A549 (cell line): ENCODE measurements at regions not wholly inside any gene's neighbourhood (a gene's known extent, or its start where the extent isn't known, plus 50 kb on each side); places are given as distances from the start of the nearest gene placed in this dataset.

Experiments
- ATAC-seq, 2 experiments: fragments of 200-7000 bp in 1 of 2; fragments of >200 bp in 1 of 2; cut with Nextera tagmentation in 1 of 2; cut with Tn5 transposase in 1 of 2; 3 replicates each; pipeline versions ENCODE4 v1.8.0 to v1.9.1; 2018 to 2020; ENCODE audit warnings: mild to moderate bottlenecking in 1 of 2, moderate library complexity in 1 of 2
- CTCF ChIA-PET: fragments of 300-600 bp; sonication (Branson Sonifier 250); formaldehyde crosslinking; extraction: SDS; loops from one replicate; lab custom pipeline; 2021; ENCODE audit warnings: antibody characterized with exemption, inconsistent platforms; lab: Yijun Ruan, JAX
- POLR2A ChIA-PET: fragments of 350-600 bp; formaldehyde crosslinking; extraction: SDS; loops from one replicate; lab custom pipeline; 2021; ENCODE audit warnings: antibody characterized with exemption, inconsistent platforms; lab: Yijun Ruan, JAX
- DNase-seq, 2 experiments: peaks; one replicate each; pipeline versions ENCODE4 v3.0.0 to v3.0.0-alpha.2; 2011 to 2016; ENCODE audit warnings: low read depth in 1 of 2, low spot score in 1 of 2
- FAIRE-seq: peaks from 2 replicates; lab custom pipeline; 2011; peaks lifted over from hg19 to GRCh38; lab: Jason Lieb, UNC
- H3K27ac ChIP-seq, 2 experiments: fragments of >200 bp; sonication (Bioruptor Twin); formaldehyde crosslinking; 3 replicates each; pipeline ENCODE4 v1.5.1; 2016 to 2017
- H3K4me1 ChIP-seq: fragments of >200 bp; sonication (Bioruptor Twin); formaldehyde crosslinking; 3 replicates; pipeline ENCODE4 v1.6.1; 2016
- H3K4me2 ChIP-seq: fragments of >200 bp; sonication (Bioruptor Twin); formaldehyde crosslinking; 3 replicates; pipeline ENCODE4 v1.6.1; 2016
- H3K4me3 ChIP-seq: fragments of >200 bp; sonication (Bioruptor Twin); formaldehyde crosslinking; 3 replicates; pipeline ENCODE4 v1.5.1; 2016
- H3K9me3 ChIP-seq: fragments of >200 bp; sonication (Bioruptor Twin); formaldehyde crosslinking; 3 replicates; pipeline ENCODE4 v1.6.1; 2016
- CBX2 ChIP-seq: fragments of 200-600 bp; sonication (generic); IDR thresholded peaks from 2 replicates; pipeline ENCODE4 v1.6.1; 2016; ENCODE audit warnings: low read depth, mild to moderate bottlenecking, borderline replicate concordance
- CBX8 ChIP-seq: fragments of 200-600 bp; sonication (generic); IDR thresholded peaks from 2 replicates; pipeline ENCODE4 v1.6.1; 2016
- CHD2 ChIP-seq: fragments of 150-350 bp; IDR thresholded peaks from 2 replicates; pipeline ENCODE4 v1.6.1; 2014; ENCODE audit warnings: low read length; ENCODE audit not compliant: partially characterized antibody
- EHF ChIP-seq: fragments of 250-450 bp; sonication (Bioruptor Pico); IDR thresholded peaks from 2 replicates; pipeline ENCODE4 v1.5.0; 2020; ENCODE audit warnings: mild to moderate bottlenecking
- EHMT2 ChIP-seq: fragments of 200-600 bp; sonication (generic); IDR thresholded peaks from 2 replicates; pipeline ENCODE4 v1.6.1; 2016; ENCODE audit warnings: antibody characterized with exemption, low read depth, mild to moderate bottlenecking, moderate library complexity
- EP300 ChIP-seq, 2 experiments: fragments of >200 bp; sonication (Bioruptor Twin); formaldehyde crosslinking; IDR thresholded peaks; 2 replicates in 1 of 2; 3 replicates in 1 of 2; pipeline ENCODE4 v1.6.1; 2016 to 2017
- FOSB ChIP-seq: fragments of 250-450 bp; sonication (Bioruptor Pico); IDR thresholded peaks from 2 replicates; pipeline ENCODE4 v1.5.0; 2020; ENCODE audit warnings: mild to moderate bottlenecking, moderate library complexity
- FOSL2 ChIP-seq, 2 experiments: fragments of 450-650 bp in 1 of 2; fragments of >200 bp in 1 of 2; sonication (Bioruptor Twin) in 1 of 2; formaldehyde crosslinking; IDR thresholded peaks; 2 replicates each; pipeline versions ENCODE4 v1.5.0 to v1.6.1; 2016 to 2020; ENCODE audit warnings: mild to moderate bottlenecking in 1 of 2, moderate library complexity in 1 of 2
- HEYL ChIP-seq: fragments of 250-450 bp; sonication (Bioruptor Pico); IDR thresholded peaks from 2 replicates; pipeline ENCODE4 v1.8.0; 2021; ENCODE audit warnings: mild to moderate bottlenecking, moderate library complexity
- HOXB5 ChIP-seq: fragments of 250-450 bp; sonication (Bioruptor Pico); IDR thresholded peaks from 2 replicates; pipeline ENCODE4 v1.5.0; 2020; ENCODE audit warnings: mild to moderate bottlenecking, moderate library complexity
- JUN ChIP-seq, 2 experiments: fragments of >200 bp; sonication (Bioruptor Twin); formaldehyde crosslinking; IDR thresholded peaks; 2 replicates in 1 of 2; 3 replicates in 1 of 2; pipeline ENCODE4 v1.6.1; 2016 to 2017
- KDM1A ChIP-seq: fragments of 200-600 bp; sonication (generic); IDR thresholded peaks from 2 replicates; pipeline ENCODE4 v1.6.1; 2016; ENCODE audit warnings: low read depth, mild to moderate bottlenecking
- KDM5A ChIP-seq: fragments of 200-600 bp; sonication (generic); IDR thresholded peaks from 2 replicates; pipeline ENCODE4 v1.6.1; 2016; ENCODE audit warnings: antibody characterized with exemption, mild to moderate bottlenecking
- MAFK ChIP-seq: fragments of 450-650 bp; IDR thresholded peaks from 2 replicates; pipeline ENCODE4 v1.6.1; 2014; ENCODE audit not compliant: partially characterized antibody
- MYC ChIP-seq: IDR thresholded peaks from 2 replicates; pipeline ENCODE4 v1.6.1; 2012; ENCODE audit warnings: mild to moderate bottlenecking, inconsistent platforms, low read length, improper control_type of control experiment, borderline replicate concordance
- NPAS2 ChIP-seq: fragments of 250-450 bp; sonication (Bioruptor Pico); IDR thresholded peaks from 2 replicates; pipeline ENCODE4 v1.8.0; 2022; ENCODE audit warnings: mild to moderate bottlenecking, moderate library complexity, borderline replicate concordance
- RARB ChIP-seq: fragments of 250-450 bp; sonication (Bioruptor Pico); IDR thresholded peaks from 2 replicates; pipeline ENCODE4 v1.8.0; 2021; ENCODE audit warnings: mild to moderate bottlenecking, moderate library complexity
- RNF2 ChIP-seq: fragments of 200-600 bp; sonication (generic); IDR thresholded peaks from 2 replicates; pipeline ENCODE4 v1.6.1; 2016; ENCODE audit warnings: low read depth, mild to moderate bottlenecking, antibody characterized with exemption, moderate library complexity, borderline replicate concordance
- SMC3 ChIP-seq: fragments of >200 bp; sonication (Bioruptor Twin); formaldehyde crosslinking; IDR thresholded peaks from 3 replicates; pipeline ENCODE4 v1.6.1; 2018; ENCODE audit warnings: inconsistent platforms
- TFCP2L1 ChIP-seq: fragments of 250-450 bp; sonication (Bioruptor Pico); IDR thresholded peaks from 2 replicates; pipeline ENCODE4 v1.5.0; 2021; ENCODE audit warnings: mild to moderate bottlenecking
- TP53 ChIP-seq: fragments of 250-450 bp; sonication (Bioruptor Pico); IDR thresholded peaks from 2 replicates; pipeline ENCODE4 v1.5.0; 2021; ENCODE audit warnings: mild to moderate bottlenecking, moderate library complexity
- ZNF302 ChIP-seq: fragments of 250-450 bp; sonication (Bioruptor Pico); IDR thresholded peaks from 2 replicates; pipeline ENCODE4 v1.9.0; 2021; ENCODE audit warnings: inconsistent platforms, mild to moderate bottlenecking, moderate library complexity
- WGBS: methylation state at CpG from one replicate; pipeline ENCODE4 v1.1.6; 2017; ENCODE audit errors: missing lambda C conversion rate; 5-methylcytosine and 5-hydroxymethylcytosine counted together
- TF ChIP-seq, protein P1 (sequence below): IDR thresholded peaks from 2 replicates; pipeline ENCODE4 v1.6.1; 2012; ENCODE audit warnings: low read depth, borderline replicate concordance
- TF ChIP-seq, protein P2 (sequence below): fragments of >200 bp; sonication (Bioruptor Twin); formaldehyde crosslinking; IDR thresholded peaks from 2 replicates; pipeline ENCODE4 v1.6.1; 2016
- TF ChIP-seq, protein P3 (sequence below): fragments of 250-450 bp; sonication (Bioruptor Pico); IDR thresholded peaks from 2 replicates; pipeline ENCODE4 v1.5.0; 2020; ENCODE audit warnings: low read depth, mild to moderate bottlenecking, moderate library complexity
- TF ChIP-seq, protein P4 (sequence below): IDR thresholded peaks from 2 replicates; pipeline ENCODE4 v1.6.1; 2012
- TF ChIP-seq, protein P5 (sequence below): fragments of >200 bp; sonication (Bioruptor Twin); formaldehyde crosslinking; IDR thresholded peaks from 3 replicates; pipeline ENCODE4 v1.6.1; 2016
- TF ChIP-seq, protein P6 (sequence below): fragments of 200-600 bp; sonication (generic); IDR thresholded peaks from 2 replicates; pipeline ENCODE4 v1.6.1; 2016; ENCODE audit warnings: antibody characterized with exemption, mild to moderate bottlenecking, moderate library complexity
- TF ChIP-seq, protein P7 (sequence below): fragments of 450-650 bp; IDR thresholded peaks from 2 replicates; pipeline ENCODE4 v1.6.1; 2014; ENCODE audit warnings: antibody characterized with exemption

DNA sequence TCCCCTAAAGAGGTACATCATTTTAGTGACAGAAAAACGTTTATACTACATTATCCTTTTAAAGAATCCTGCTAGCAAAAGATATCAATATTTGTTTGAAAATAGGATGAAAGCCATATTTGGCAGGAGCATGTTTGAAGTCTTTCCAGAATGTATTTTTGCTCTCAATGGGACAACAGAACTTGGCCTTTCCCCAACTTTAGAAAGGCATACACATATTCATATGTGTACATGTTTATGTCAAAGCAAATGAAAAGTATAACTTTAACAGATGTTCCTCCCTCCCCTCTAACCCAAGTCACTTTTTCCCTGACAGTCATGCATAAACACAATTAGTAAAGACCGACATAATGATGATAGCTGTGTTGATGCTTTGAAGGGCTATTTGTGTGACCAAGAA is 427.8 kb upstream of the CDH6 start (continued):
- TF ChIP-seq FOSB (CRISPR knock-in tag) (no peak), CBX8 (no peak), HEYL (CRISPR knock-in tag) (no peak), RARB (CRISPR knock-in tag) (no peak)

DNA sequence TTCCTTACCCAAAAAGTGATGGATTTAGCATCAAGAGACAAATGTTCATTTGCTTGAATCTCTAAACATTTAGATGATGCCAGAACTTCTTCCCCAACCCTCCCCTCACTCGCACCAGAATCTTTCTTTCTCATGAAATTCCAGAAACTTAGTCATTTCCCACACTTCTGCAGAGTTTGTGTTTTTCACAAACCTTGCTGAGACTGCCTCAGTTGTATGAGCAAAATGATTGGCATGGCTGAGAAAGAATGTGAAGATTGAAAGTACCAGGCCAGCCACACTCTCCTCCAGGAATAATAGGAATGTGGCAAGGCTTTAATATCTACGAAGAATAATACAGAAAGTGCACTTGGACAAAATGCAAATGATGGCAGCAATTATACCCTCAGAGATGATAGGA is 428.3 kb upstream of the CDH6 start:
- Histone ChIP-seq H3K4me2 (no peak overlapping the region), H3K27ac (no peak overlapping the region), H3K4me1 (no peaks in the 10 kb centered on the region), H3K9me3 (no peaks in the 10 kb centered on the region), H3K4me3 (no peak overlapping the region)
- ChIA-PET CTCF (no interaction called here), POLR2A (no interaction called here)
- 3% methylated on average over 2 of the region's 2 CpGs for WGBS
- no peak for DNase-seq
- FAIRE-seq = no peak
- TF ChIP-seq, protein P1, sequence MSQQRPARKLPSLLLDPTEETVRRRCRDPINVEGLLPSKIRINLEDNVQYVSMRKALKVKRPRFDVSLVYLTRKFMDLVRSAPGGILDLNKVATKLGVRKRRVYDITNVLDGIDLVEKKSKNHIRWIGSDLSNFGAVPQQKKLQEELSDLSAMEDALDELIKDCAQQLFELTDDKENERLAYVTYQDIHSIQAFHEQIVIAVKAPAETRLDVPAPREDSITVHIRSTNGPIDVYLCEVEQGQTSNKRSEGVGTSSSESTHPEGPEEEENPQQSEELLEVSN = no peak
- TF ChIP-seq, protein P2, sequence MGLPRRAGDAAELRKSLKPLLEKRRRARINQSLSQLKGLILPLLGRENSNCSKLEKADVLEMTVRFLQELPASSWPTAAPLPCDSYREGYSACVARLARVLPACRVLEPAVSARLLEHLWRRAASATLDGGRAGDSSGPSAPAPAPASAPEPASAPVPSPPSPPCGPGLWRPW = no peak
- TF ChIP-seq ZNF302 (CRISPR knock-in tag) (no peak), RNF2 (no peak), EP300 (IDR thresholded peaks at IDR 0.05) (no peak), RARB (CRISPR knock-in tag) (no peak), KDM1A (no peak), FOSL2 (IDR thresholded peaks at IDR 0.05) (no peak), FOSL2 (CRISPR knock-in tag; IDR thresholded peaks at IDR 0.05) (no peak), CBX2 (no peak), TFCP2L1 (CRISPR knock-in tag) (no peak), EHMT2 (no peak), SMC3 (no peak)
- TF ChIP-seq, protein P3, sequence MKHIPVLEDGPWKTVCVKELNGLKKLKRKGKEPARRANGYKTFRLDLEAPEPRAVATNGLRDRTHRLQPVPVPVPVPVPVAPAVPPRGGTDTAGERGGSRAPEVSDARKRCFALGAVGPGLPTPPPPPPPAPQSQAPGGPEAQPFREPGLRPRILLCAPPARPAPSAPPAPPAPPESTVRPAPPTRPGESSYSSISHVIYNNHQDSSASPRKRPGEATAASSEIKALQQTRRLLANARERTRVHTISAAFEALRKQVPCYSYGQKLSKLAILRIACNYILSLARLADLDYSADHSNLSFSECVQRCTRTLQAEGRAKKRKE = no peak
- TF ChIP-seq, protein P4, sequence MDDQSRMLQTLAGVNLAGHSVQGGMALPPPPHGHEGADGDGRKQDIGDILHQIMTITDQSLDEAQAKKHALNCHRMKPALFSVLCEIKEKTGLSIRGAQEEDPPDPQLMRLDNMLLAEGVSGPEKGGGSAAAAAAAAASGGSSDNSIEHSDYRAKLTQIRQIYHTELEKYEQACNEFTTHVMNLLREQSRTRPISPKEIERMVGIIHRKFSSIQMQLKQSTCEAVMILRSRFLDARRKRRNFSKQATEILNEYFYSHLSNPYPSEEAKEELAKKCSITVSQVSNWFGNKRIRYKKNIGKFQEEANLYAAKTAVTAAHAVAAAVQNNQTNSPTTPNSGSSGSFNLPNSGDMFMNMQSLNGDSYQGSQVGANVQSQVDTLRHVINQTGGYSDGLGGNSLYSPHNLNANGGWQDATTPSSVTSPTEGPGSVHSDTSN = no peak
- no peak for ATAC-seq

DNA sequence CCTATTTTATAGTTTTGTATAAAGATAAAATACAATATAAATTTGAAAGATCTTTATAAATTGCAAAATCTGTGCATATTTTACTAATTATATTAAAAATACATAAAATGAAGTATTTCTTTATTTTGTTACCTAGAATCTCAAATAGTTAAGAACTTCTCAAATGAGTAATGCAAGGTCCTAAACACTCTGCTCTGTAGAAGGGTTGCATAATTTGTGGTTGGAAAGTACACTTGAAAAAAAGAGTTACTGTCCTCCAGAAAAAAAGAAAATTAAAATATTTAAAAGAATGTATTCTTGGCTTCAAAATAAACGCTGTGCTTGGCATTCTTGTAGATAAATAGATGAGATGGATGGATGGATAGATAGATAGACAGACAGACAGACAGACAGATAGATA is 428.8 kb upstream of the CDH6 start:
- CTCF ChIA-PET = no interaction called here
- TF ChIP-seq, protein P5, sequence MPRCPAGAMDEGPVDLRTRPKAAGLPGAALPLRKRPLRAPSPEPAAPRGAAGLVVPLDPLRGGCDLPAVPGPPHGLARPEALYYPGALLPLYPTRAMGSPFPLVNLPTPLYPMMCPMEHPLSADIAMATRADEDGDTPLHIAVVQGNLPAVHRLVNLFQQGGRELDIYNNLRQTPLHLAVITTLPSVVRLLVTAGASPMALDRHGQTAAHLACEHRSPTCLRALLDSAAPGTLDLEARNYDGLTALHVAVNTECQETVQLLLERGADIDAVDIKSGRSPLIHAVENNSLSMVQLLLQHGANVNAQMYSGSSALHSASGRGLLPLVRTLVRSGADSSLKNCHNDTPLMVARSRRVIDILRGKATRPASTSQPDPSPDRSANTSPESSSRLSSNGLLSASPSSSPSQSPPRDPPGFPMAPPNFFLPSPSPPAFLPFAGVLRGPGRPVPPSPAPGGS = no peak
- TF ChIP-seq MYC = no peak
- TF ChIP-seq CHD2 = no peak
- no peak for TF ChIP-seq TP53
- TF ChIP-seq RNF2 = no peak
- TF ChIP-seq SMC3 = no peak
- TF ChIP-seq, protein P6, sequence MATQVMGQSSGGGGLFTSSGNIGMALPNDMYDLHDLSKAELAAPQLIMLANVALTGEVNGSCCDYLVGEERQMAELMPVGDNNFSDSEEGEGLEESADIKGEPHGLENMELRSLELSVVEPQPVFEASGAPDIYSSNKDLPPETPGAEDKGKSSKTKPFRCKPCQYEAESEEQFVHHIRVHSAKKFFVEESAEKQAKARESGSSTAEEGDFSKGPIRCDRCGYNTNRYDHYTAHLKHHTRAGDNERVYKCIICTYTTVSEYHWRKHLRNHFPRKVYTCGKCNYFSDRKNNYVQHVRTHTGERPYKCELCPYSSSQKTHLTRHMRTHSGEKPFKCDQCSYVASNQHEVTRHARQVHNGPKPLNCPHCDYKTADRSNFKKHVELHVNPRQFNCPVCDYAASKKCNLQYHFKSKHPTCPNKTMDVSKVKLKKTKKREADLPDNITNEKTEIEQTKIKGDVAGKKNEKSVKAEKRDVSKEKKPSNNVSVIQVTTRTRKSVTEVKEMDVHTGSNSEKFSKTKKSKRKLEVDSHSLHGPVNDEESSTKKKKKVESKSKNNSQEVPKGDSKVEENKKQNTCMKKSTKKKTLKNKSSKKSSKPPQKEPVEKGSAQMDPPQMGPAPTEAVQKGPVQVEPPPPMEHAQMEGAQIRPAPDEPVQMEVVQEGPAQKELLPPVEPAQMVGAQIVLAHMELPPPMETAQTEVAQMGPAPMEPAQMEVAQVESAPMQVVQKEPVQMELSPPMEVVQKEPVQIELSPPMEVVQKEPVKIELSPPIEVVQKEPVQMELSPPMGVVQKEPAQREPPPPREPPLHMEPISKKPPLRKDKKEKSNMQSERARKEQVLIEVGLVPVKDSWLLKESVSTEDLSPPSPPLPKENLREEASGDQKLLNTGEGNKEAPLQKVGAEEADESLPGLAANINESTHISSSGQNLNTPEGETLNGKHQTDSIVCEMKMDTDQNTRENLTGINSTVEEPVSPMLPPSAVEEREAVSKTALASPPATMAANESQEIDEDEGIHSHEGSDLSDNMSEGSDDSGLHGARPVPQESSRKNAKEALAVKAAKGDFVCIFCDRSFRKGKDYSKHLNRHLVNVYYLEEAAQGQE = no peak
- no peak for TF ChIP-seq KDM5A
- no peak for TF ChIP-seq JUN (IDR thresholded peaks at IDR 0.05)
- TF ChIP-seq RARB (CRISPR knock-in tag) = no peak
- no peak for TF ChIP-seq HOXB5 (CRISPR knock-in tag)
- no peak for TF ChIP-seq FOSL2 (IDR thresholded peaks at IDR 0.05)
- no peak for TF ChIP-seq FOSL2 (CRISPR knock-in tag; IDR thresholded peaks at IDR 0.05)
- TF ChIP-seq EHF = no peak
- no peak for TF ChIP-seq MAFK
- TF ChIP-seq NPAS2 (CRISPR knock-in tag) = no peak
- TF ChIP-seq, protein P7, sequence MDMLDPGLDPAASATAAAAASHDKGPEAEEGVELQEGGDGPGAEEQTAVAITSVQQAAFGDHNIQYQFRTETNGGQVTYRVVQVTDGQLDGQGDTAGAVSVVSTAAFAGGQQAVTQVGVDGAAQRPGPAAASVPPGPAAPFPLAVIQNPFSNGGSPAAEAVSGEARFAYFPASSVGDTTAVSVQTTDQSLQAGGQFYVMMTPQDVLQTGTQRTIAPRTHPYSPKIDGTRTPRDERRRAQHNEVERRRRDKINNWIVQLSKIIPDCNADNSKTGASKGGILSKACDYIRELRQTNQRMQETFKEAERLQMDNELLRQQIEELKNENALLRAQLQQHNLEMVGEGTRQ = no peak
- TF ChIP-seq EP300 (IDR thresholded peaks at IDR 0.05) = no peak

More for the DNA sequence above, 428.8 kb upstream of the CDH6 start:
- 0% methylated on average over 1 of the region's 1 CpG for WGBS
- no peak overlapping the region for H3K4me3 ChIP-seq
- no peak overlapping the region for H3K4me2 ChIP-seq
- no peaks in the 10 kb centered on the region for H3K4me1 ChIP-seq
- no peak for ATAC-seq
- no peaks in the 10 kb centered on the region for H3K9me3 ChIP-seq
- H3K27ac ChIP-seq = no peak overlapping the region
- DNase-seq = no peak
- POLR2A ChIA-PET = no interaction called here
- FAIRE-seq = no peak
